ENCODE measurements at regions not wholly inside any gene's neighbourhood (a gene's known extent, or its start where the extent isn't known, plus 50 kb on each side); places are given as distances from the start of the nearest gene placed in this dataset.

DNA sequence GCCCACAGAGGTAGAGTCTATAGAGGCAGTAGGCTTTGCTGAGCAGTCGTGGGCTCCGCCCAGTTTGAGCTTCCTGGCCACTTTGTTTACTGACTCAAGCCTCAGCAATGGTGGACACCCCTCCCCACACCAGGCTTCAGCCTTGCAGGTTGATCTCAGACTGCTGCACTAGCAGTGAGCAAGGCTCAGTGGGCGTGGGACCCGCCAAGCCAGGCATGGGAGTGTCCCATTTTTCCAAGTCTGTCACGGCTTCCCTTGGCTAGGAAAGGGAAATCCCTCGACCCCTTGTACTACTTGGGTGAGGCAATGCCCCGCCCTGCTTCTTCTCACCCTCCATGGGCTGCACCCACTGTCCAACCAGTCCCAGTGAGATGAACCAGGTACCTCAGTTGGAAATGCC lies 135.3 kb upstream of the NT5E start:
- CTCF ChIA-PET = interaction anchor here (0.5 to 1.3 kb wide), 3 partner anchors 9 to 365 kb away, joined by 3 to 4 read pairs (median 3); no protein-coding TSS in a partner anchor
- peaks cover 56% of the 10 kb centered on the region for H3K9me3 Mint-ChIP-seq
- H3K36me3 Mint-ChIP-seq = peaks cover 16% of the 10 kb centered on the region
- H3K27ac Mint-ChIP-seq = no peak overlapping the region
- POLR2A ChIA-PET = no interaction called here
- no peaks in the 10 kb centered on the region; the same call in none of the 2 replicates for H3K27me3 Mint-ChIP-seq (ENCODE audit: low read depth)
- TF ChIP-seq, protein P1, sequence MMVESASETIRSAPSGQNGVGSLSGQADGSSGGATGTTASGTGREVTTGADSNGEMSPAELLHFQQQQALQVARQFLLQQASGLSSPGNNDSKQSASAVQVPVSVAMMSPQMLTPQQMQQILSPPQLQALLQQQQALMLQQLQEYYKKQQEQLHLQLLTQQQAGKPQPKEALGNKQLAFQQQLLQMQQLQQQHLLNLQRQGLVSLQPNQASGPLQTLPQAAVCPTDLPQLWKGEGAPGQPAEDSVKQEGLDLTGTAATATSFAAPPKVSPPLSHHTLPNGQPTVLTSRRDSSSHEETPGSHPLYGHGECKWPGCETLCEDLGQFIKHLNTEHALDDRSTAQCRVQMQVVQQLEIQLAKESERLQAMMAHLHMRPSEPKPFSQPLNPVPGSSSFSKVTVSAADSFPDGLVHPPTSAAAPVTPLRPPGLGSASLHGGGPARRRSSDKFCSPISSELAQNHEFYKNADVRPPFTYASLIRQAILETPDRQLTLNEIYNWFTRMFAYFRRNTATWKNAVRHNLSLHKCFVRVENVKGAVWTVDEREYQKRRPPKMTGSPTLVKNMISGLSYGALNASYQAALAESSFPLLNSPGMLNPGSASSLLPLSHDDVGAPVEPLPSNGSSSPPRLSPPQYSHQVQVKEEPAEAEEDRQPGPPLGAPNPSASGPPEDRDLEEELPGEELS (CRISPR knock-in tag; IDR thresholded peaks at IDR 0.05) = no peak
- TF ChIP-seq EMX1 (CRISPR knock-in tag; IDR thresholded peaks at IDR 0.05) (no peak), OVOL2 (CRISPR knock-in tag; IDR thresholded peaks at IDR 0.05; ENCODE audit: borderline replicate concordance) (no peak), ZBTB21 (CRISPR knock-in tag; IDR thresholded peaks at IDR 0.05; ENCODE audit: borderline replicate concordance) (no peak)
- TF ChIP-seq, protein P2, sequence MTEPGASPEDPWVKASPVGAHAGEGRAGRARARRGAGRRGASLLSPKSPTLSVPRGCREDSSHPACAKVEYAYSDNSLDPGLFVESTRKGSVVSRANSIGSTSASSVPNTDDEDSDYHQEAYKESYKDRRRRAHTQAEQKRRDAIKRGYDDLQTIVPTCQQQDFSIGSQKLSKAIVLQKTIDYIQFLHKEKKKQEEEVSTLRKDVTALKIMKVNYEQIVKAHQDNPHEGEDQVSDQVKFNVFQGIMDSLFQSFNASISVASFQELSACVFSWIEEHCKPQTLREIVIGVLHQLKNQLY (CRISPR knock-in tag; IDR thresholded peaks at IDR 0.05) = no peak
- TF ChIP-seq, protein P3, sequence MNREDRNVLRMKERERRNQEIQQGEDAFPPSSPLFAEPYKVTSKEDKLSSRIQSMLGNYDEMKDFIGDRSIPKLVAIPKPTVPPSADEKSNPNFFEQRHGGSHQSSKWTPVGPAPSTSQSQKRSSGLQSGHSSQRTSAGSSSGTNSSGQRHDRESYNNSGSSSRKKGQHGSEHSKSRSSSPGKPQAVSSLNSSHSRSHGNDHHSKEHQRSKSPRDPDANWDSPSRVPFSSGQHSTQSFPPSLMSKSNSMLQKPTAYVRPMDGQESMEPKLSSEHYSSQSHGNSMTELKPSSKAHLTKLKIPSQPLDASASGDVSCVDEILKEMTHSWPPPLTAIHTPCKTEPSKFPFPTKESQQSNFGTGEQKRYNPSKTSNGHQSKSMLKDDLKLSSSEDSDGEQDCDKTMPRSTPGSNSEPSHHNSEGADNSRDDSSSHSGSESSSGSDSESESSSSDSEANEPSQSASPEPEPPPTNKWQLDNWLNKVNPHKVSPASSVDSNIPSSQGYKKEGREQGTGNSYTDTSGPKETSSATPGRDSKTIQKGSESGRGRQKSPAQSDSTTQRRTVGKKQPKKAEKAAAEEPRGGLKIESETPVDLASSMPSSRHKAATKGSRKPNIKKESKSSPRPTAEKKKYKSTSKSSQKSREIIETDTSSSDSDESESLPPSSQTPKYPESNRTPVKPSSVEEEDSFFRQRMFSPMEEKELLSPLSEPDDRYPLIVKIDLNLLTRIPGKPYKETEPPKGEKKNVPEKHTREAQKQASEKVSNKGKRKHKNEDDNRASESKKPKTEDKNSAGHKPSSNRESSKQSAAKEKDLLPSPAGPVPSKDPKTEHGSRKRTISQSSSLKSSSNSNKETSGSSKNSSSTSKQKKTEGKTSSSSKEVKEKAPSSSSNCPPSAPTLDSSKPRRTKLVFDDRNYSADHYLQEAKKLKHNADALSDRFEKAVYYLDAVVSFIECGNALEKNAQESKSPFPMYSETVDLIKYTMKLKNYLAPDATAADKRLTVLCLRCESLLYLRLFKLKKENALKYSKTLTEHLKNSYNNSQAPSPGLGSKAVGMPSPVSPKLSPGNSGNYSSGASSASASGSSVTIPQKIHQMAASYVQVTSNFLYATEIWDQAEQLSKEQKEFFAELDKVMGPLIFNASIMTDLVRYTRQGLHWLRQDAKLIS (CRISPR knock-in tag; IDR thresholded peaks at IDR 0.05; ENCODE audit: borderline replicate concordance) = no peak
- TF ChIP-seq, protein P4, sequence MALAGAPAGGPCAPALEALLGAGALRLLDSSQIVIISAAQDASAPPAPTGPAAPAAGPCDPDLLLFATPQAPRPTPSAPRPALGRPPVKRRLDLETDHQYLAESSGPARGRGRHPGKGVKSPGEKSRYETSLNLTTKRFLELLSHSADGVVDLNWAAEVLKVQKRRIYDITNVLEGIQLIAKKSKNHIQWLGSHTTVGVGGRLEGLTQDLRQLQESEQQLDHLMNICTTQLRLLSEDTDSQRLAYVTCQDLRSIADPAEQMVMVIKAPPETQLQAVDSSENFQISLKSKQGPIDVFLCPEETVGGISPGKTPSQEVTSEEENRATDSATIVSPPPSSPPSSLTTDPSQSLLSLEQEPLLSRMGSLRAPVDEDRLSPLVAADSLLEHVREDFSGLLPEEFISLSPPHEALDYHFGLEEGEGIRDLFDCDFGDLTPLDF (CRISPR knock-in tag; IDR thresholded peaks at IDR 0.05) = no peak
- DNase-seq (ENCODE audit: low spot score) (no peak), ATAC-seq (no peak)
- H3K4me3 Mint-ChIP-seq = no peak overlapping the region
- no peaks in the 10 kb centered on the region for H3K4me1 Mint-ChIP-seq

DNA sequence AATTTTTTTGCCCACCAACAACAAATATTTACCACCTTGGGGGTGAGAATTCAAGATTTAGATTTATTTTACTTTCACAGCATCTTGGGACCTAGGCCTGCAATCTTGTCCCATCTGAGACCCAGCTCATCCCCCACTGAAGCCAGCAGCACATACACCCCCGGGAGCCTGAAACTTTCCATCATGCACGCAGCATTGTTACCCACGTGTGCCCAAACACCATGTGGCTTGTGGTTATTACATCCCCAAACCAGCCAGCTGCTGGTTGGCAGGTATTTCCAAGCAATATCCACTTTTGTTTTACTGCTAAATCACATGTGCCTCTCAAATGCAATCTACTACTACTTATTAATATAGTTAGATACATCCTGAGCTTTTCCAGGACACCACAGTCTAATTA lies 149.3 kb upstream of the NT5E start:
- CTCF ChIA-PET = no interaction called here

More for the DNA sequence above, 149.3 kb upstream of the NT5E start:
- no peaks in the 10 kb centered on the region; the same call in 1 of the 2 replicates for H3K27me3 Mint-ChIP-seq (ENCODE audit: low read depth)
- H3K4me1 Mint-ChIP-seq = no peaks in the 10 kb centered on the region
- H3K9me3 Mint-ChIP-seq = 0 out of 2 replicates have a peak, but pooled peaks cover 3% of the 10 kb centered on the region
- POLR2A ChIA-PET = interaction anchor here (0.7 kb wide), 1 partner anchor 389 kb away, joined by 3 read pairs; no protein-coding TSS in a partner anchor
- TF ChIP-seq NFE2L1 (CRISPR knock-in tag; IDR thresholded peaks at IDR 0.05) (no peak), MXD4 (CRISPR knock-in tag; IDR thresholded peaks at IDR 0.05; ENCODE audit: borderline replicate concordance) (no peak), SP1 (CRISPR knock-in tag; conservative IDR thresholded peaks at IDR 0.05) (no peak)
- TF ChIP-seq, protein P5, sequence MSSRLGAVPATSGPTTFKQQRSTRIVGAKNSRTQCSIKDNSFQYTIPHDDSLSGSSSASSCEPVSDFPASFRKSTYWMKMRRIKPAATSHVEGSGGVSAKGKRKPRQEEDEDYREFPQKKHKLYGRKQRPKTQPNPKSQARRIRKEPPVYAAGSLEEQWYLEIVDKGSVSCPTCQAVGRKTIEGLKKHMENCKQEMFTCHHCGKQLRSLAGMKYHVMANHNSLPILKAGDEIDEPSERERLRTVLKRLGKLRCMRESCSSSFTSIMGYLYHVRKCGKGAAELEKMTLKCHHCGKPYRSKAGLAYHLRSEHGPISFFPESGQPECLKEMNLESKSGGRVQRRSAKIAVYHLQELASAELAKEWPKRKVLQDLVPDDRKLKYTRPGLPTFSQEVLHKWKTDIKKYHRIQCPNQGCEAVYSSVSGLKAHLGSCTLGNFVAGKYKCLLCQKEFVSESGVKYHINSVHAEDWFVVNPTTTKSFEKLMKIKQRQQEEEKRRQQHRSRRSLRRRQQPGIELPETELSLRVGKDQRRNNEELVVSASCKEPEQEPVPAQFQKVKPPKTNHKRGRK (CRISPR knock-in tag; IDR thresholded peaks at IDR 0.05; ENCODE audit: borderline replicate concordance) = no peak
- TF ChIP-seq, protein P1 (CRISPR knock-in tag; IDR thresholded peaks at IDR 0.05) = no peak
- H3K27ac Mint-ChIP-seq = no peak overlapping the region
- H3K36me3 Mint-ChIP-seq = no peaks in the 10 kb centered on the region
- H3K4me3 Mint-ChIP-seq = no peak overlapping the region
- DNase-seq (ENCODE audit: low spot score) (no peak), ATAC-seq (no peak)

Measured in WTC11 (cell line).